GM12878 (cell line): ENCODE measurements at regions not wholly inside any gene's neighbourhood (a gene's known extent, or its start where the extent isn't known, plus 50 kb on each side); places are given as distances from the start of the nearest gene placed in this dataset.

Source experiments
- ATAC-seq: fragments of 200-7000 bp; cut with Tn5 transposase; 3 replicates; pipeline ENCODE4 v1.9.1; 2020; ENCODE audit warnings: mild to moderate bottlenecking, moderate library complexity
- BruUV-seq: library from RNA; stranded (reverse); fragments of 400-500 nt; replicated peaks from 2 replicates; lab custom pipeline; 2021; lab: Mats Ljungman, UMichigan
- CTCF ChIA-PET: fragments of 300-600 bp; sonication (Branson Sonifier 250); formaldehyde crosslinking; extraction: SDS; loops from one replicate; lab custom pipeline; 2021; ENCODE audit warnings: inconsistent platforms; lab: Yijun Ruan, JAX
- POLR2A ChIA-PET: fragments of 350-600 bp; formaldehyde crosslinking; extraction: SDS; loops from one replicate; lab custom pipeline; 2021; ENCODE audit warnings: inconsistent platforms; lab: Charles Lee
- RAD21 ChIA-PET: fragments of 300-600 bp; sonication (Branson Sonifier 250); formaldehyde crosslinking; loops from one replicate; lab custom pipeline; 2023; ENCODE audit warnings: antibody characterized with exemption; ENCODE audit not compliant: unreplicated experiment; lab: Charles Lee
- SMC1A ChIA-PET: fragments of 300-600 bp; sonication (Branson Sonifier 250); formaldehyde crosslinking; loops from one replicate; lab custom pipeline; 2023; ENCODE audit not compliant: unreplicated experiment, uncharacterized antibody; lab: Charles Lee
- DNase-seq: peaks from one replicate; pipeline ENCODE4 v3.0.0-alpha.2; 2011; ENCODE audit warnings: low read depth, low spot score
- FAIRE-seq: peaks from 3 replicates; lab custom pipeline; 2011; peaks lifted over from hg19 to GRCh38; lab: Jason Lieb, UNC
- H2AFZ ChIP-seq: 2 replicates; pipeline ENCODE4 v1.6.0; 2011; ENCODE audit warnings: low read depth, low read length, control low read depth; ENCODE audit not compliant: control insufficient read depth
- H3K27ac ChIP-seq: 2 replicates; pipeline ENCODE4 v1.5.1; 2011; ENCODE audit warnings: control low read depth; ENCODE audit not compliant: control insufficient read depth, insufficient read depth
- H3K27me3 ChIP-seq, 2 experiments: replicated peaks in 1 of 2; 2 replicates each; pipeline versions ENCODE4 v1.6.0 to v1.6.1; 2011; ENCODE audit warnings: low read length in 1 of 2; ENCODE audit not compliant: control insufficient read depth in 2 of 2, insufficient read depth in 2 of 2
- H3K36me3 ChIP-seq, 2 experiments: 2 replicates each; pipeline ENCODE4 v1.5.1; 2011; ENCODE audit warnings: low read length in 1 of 2; ENCODE audit not compliant: control insufficient read depth in 2 of 2, insufficient read depth in 2 of 2
- H3K4me1 ChIP-seq: 2 replicates; pipeline ENCODE4 v1.6.1; 2011; ENCODE audit warnings: mild to moderate bottlenecking, low read length, moderate library complexity, mixed read lengths; ENCODE audit not compliant: control insufficient read depth, insufficient read depth
- H3K4me2 ChIP-seq: 2 replicates; pipeline ENCODE4 v1.6.0; 2011; ENCODE audit warnings: control low read depth; ENCODE audit not compliant: control insufficient read depth, insufficient read depth
- H3K4me3 ChIP-seq: fragments of 200-600 bp; sonication (generic); 2 replicates; pipeline ENCODE4 v1.5.1; 2016
- H3K79me2 ChIP-seq: 2 replicates; pipeline ENCODE4 v1.6.0; 2011; ENCODE audit warnings: low read length; ENCODE audit not compliant: control insufficient read depth, insufficient read depth
- H3K9ac ChIP-seq: 2 replicates; pipeline ENCODE4 v1.8.0; 2011; ENCODE audit warnings: low read length, control low read depth, mixed read lengths; ENCODE audit not compliant: control insufficient read depth, insufficient read depth
- H3K9me3 ChIP-seq: replicated peaks from 3 replicates; pipeline ENCODE4 v1.5.1; 2011; ENCODE audit warnings: mild to moderate bottlenecking, low read length; ENCODE audit not compliant: control insufficient read depth, insufficient read depth
- H4K20me1 ChIP-seq: 2 replicates; pipeline ENCODE4 v1.6.0; 2011; ENCODE audit not compliant: control insufficient read depth, insufficient read depth
- BCL3 ChIP-seq: IDR thresholded peaks from 2 replicates; pipeline ENCODE4 v1.6.1; 2011; ENCODE audit warnings: borderline replicate concordance, low read depth, mild to moderate bottlenecking, moderate library complexity, low read length; ENCODE audit not compliant: insufficient read depth, poor library complexity, severe bottlenecking
- CBFB ChIP-seq: IDR thresholded peaks from 2 replicates; pipeline ENCODE4 v1.6.1; 2016; ENCODE audit warnings: antibody characterized with exemption, low read depth
- CHD2 ChIP-seq: IDR thresholded peaks from 2 replicates; pipeline ENCODE4 v1.6.1; 2011; ENCODE audit warnings: low read depth, low read length, improper control_type of control experiment, borderline replicate concordance
- ETV6 ChIP-seq, 2 experiments: fragments of 450-650 bp in 1 of 2; IDR thresholded peaks in 1 of 2; conservative IDR thresholded peaks in 1 of 2; 2 replicates each; pipeline ENCODE4 v1.6.1; 2014; ENCODE audit warnings: antibody characterized with exemption in 1 of 2, borderline replicate concordance in 1 of 2, low read depth in 1 of 2, mild to moderate bottlenecking in 1 of 2, moderate library complexity in 1 of 2
- NR2C1 ChIP-seq: fragments of 450-650 bp; IDR thresholded peaks from 2 replicates; pipeline ENCODE4 v1.6.1; 2017; ENCODE audit warnings: antibody characterized with exemption, mild to moderate bottlenecking, moderate library complexity
- SIN3A ChIP-seq: IDR thresholded peaks from 2 replicates; pipeline ENCODE4 v1.6.1; 2012; ENCODE audit warnings: low read depth, low read length, improper control_type of control experiment
- ZZZ3 ChIP-seq: IDR thresholded peaks from 2 replicates; pipeline ENCODE4 v1.6.1; 2011; ENCODE audit warnings: low read depth; ENCODE audit not compliant: control insufficient read depth, insufficient read length
- WGBS: methylation state at CpG from one replicate; pipeline ENCODE4 v1.1.6; 2016; ENCODE audit warnings: low lambda C conversion rate; ENCODE audit not compliant: insufficient replicate concordance, insufficient coverage; ENCODE audit errors: missing lambda C conversion rate; 5-methylcytosine and 5-hydroxymethylcytosine counted together
- in situ Hi-C: fragments of 300-500 bp; cut with MboI; formaldehyde crosslinking; loops from 9 replicates; pipeline ENCODE4 v1.14.3; 2018; ENCODE audit warnings: mixed read lengths
- intact Hi-C: fragments of 100-400 bp; cut with micrococcal nuclease; formaldehyde crosslinking; loops from one replicate; pipeline ENCODE4 v1.14.2; 2022; ENCODE audit not compliant: unreplicated experiment

DNA sequence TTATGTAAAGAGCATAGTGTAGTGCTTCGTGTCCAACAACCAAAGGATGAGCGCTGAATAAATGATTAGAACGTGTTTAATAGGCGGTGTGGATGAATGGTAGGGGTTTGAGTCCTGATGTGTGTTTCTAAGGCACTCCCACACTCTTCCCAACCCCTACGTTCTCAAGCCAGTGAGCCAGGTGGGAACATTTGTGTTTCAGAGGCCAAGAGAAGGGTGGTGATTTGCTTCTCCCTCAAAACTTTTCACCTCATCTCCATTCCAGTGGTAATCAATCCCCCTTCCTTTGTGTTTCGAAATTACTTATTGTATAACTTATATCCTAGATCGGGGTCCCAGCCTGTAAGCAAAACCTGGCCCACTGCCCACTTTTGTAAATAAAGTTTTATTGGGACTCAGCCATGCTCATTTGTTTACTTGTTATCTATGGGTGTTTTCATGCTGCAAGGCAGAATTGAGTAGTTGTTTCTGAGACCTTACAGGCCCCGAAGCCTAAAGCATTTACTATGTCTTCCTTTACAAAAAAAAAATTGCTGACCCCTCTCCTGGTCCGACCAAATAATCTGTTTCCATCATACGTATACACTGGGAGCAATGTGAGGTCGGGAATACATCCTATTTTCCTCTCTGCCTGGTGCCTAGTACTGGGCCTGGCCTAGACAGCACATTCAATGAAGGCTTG, 150.8 kb upstream of the MYCN start:
- SMC1A ChIA-PET, result no interaction called here
- no peak for TF ChIP-seq SIN3A
- TF ChIP-seq CBFB, result no peak
- no peak for TF ChIP-seq BCL3
- TF ChIP-seq ZZZ3, result no peak
- no peak for TF ChIP-seq NR2C1
- TF ChIP-seq, all 136 proteins: peak for 0
- intact Hi-C loops, result no loop called here

GRCh38 chr2:15790326-15790725, 150.0 kb upstream of the MYCN start:
- RAD21 ChIA-PET, result no interaction called here
- intact Hi-C loops, result no loop called here
- SMC1A ChIA-PET, result no interaction called here

More for the DNA sequence above, 150.8 kb upstream of the MYCN start:
- no peak overlapping the region for H3K27ac ChIP-seq
- H2AFZ ChIP-seq, result no peak overlapping the region
- ChIA-PET POLR2A (no interaction called here), RAD21 (no interaction called here), CTCF (no interaction called here)
- H3K36me3 ChIP-seq, result no peaks in the 10 kb centered on the region
- H3K4me1 ChIP-seq, result no peaks in the 10 kb centered on the region
- peaks cover 0 to 2% of the 10 kb centered on the region in 2 experiments; a peak in 2 of 4 replicates for H3K27me3 ChIP-seq
- in situ Hi-C loops, result no loop called here
- no peaks in the 10 kb centered on the region for H4K20me1 ChIP-seq
- no peaks in the 10 kb centered on the region for H3K9me3 ChIP-seq
- no peak overlapping the region for H3K4me2 ChIP-seq
- no peak for FAIRE-seq
- no peak for DNase-seq
- BruUV-seq, result no TSS peak
- no peaks in the 10 kb centered on the region for H3K79me2 ChIP-seq
- no peak for ATAC-seq
- WGBS, result 13% methylated on average over 11 of the region's 11 CpGs
- H3K9ac ChIP-seq, result no peak overlapping the region
- no peak overlapping the region for H3K4me3 ChIP-seq

More at GRCh38 chr2:15790326-15790725, 150.0 kb upstream of the MYCN start:
- H3K4me1 ChIP-seq, result no peaks in the 10 kb centered on the region
- no peak overlapping the region for H3K27ac ChIP-seq
- WGBS, result 53% methylated on average over 9 of the region's 9 CpGs
- no TSS peak for BruUV-seq
- FAIRE-seq (no peak), DNase-seq (no peak), ATAC-seq (no peak)
- H3K4me3 ChIP-seq, result no peak overlapping the region
- TF ChIP-seq ETV6 (conservative IDR thresholded peaks at IDR 0.05 in 1 of 2, IDR thresholded peaks at IDR 0.05 in 1 of 2; ENCODE audit: borderline replicate concordance in 1 of 2, low read depth in 1 of 2) (no peak), CHD2 (no peak)
- ChIA-PET CTCF (no interaction called here), POLR2A (no interaction called here)
- H3K27me3 ChIP-seq, result peaks cover 0 to 2% of the 10 kb centered on the region in 2 experiments; a peak in 2 of 4 replicates
- no peaks in the 10 kb centered on the region for H4K20me1 ChIP-seq
- H3K9ac ChIP-seq, result no peak overlapping the region
- no peak overlapping the region for H2AFZ ChIP-seq
- no peak overlapping the region for H3K4me2 ChIP-seq
- in situ Hi-C loops, result no loop called here
- H3K36me3 ChIP-seq, result no peaks in the 10 kb centered on the region
- H3K9me3 ChIP-seq, result no peaks in the 10 kb centered on the region
- no peaks in the 10 kb centered on the region for H3K79me2 ChIP-seq
